ENCODE measurements at regions not wholly inside any gene's neighbourhood (a gene's known extent, or its start where the extent isn't known, plus 50 kb on each side); places are given as distances from the start of the nearest gene placed in this dataset.

DNA sequence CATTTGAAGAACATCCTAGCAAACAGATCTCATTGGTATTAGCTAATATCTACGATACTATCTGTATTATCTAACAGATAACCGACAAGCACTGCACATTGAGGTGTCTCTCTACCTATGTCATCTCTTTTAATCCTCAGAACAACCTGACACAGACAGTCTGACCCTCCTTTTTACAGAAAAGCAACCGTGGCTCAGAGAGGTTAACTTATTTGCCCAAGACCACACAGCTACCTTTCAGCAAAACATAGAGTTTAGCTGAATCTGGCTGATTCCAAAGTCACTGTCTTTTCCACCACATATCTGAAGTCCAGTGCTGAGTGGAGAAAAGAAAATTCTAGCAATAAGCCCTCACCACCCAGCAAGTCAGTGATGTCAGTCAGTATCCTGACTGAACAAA lies 358.7 kb upstream of the JARID2 start:
- Histone ChIP-seq H3K4me1 (peaks cover 0 to 11% (median 3%) of the 10 kb centered on the region in 4 donors), H3K4me3 (no peak overlapping the region), H3K27me3 (no peaks in the 10 kb centered on the region), H3K36me3 (no peaks in the 10 kb centered on the region), H3K9me3 (no peaks in the 10 kb centered on the region), H3K27ac (no peak overlapping the region)
- WGBS, 5 donors = 81 to 92% (median 87%) methylated on average over 3 of the region's 3 CpGs
- intact Hi-C loops (cut with DNase I; ENCODE audit: low total_unique reads) = no loop called here
- TF ChIP-seq EP300 (IDR thresholded peaks at IDR 0.05) (no peak), POLR2AphosphoS5 (IDR thresholded peaks at IDR 0.05) (no peak), POLR2A (IDR thresholded peaks at IDR 0.05) (no peak)
- TF ChIP-seq, protein P1, sequence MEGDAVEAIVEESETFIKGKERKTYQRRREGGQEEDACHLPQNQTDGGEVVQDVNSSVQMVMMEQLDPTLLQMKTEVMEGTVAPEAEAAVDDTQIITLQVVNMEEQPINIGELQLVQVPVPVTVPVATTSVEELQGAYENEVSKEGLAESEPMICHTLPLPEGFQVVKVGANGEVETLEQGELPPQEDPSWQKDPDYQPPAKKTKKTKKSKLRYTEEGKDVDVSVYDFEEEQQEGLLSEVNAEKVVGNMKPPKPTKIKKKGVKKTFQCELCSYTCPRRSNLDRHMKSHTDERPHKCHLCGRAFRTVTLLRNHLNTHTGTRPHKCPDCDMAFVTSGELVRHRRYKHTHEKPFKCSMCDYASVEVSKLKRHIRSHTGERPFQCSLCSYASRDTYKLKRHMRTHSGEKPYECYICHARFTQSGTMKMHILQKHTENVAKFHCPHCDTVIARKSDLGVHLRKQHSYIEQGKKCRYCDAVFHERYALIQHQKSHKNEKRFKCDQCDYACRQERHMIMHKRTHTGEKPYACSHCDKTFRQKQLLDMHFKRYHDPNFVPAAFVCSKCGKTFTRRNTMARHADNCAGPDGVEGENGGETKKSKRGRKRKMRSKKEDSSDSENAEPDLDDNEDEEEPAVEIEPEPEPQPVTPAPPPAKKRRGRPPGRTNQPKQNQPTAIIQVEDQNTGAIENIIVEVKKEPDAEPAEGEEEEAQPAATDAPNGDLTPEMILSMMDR (IDR thresholded peaks at IDR 0.05) = no peak
- no peak for DNase-seq

DNA sequence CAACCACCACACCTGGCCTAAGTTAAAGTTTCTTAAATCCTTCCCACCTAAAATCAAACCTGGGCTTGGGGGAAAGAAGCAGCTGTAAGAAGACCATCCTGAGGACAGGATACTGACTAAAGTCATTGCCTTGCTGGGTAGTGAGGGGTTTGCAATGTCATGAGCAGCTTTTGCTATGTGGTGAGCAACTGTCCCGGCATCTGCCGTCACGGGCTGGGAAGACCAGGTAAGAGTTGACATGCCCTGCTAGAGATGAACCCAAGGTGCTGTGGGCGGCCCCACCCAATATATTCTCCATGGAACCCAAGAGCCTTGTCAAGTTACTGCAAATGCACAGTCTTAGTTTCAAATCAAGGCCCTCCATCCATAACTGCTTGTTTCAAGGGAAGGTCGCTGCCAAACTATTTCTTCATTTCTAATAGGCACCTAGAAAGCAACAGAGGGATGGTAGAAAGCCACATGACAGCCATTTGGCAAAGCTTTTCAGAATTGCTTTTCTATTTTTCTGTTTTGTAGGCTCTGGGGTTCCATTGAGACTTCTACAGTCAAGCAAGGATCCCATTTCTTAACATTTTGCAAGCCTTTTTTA lies 357.8 kb upstream of the JARID2 start:
- no peak for DNase-seq
- TF ChIP-seq, protein P1 (IDR thresholded peaks at IDR 0.05) = no peak
- TF ChIP-seq EP300 (IDR thresholded peaks at IDR 0.05) = no peak
- TF ChIP-seq POLR2AphosphoS5 (IDR thresholded peaks at IDR 0.05) = no peak
- no peak for TF ChIP-seq POLR2A (IDR thresholded peaks at IDR 0.05)
- 94 to 100% (median 97%) methylated on average over 4 to 5 of the region's 5 CpGs for WGBS, 5 donors
- no peak overlapping the region for H3K4me3 ChIP-seq
- H3K4me1 ChIP-seq = peaks cover 0 to 5% (median 0%) of the 10 kb centered on the region in 4 donors
- H3K9me3 ChIP-seq = no peaks in the 10 kb centered on the region
- H3K36me3 ChIP-seq = no peaks in the 10 kb centered on the region
- H3K27me3 ChIP-seq = no peaks in the 10 kb centered on the region
- intact Hi-C loops (cut with DNase I; ENCODE audit: low total_unique reads) = no loop called here
- H3K27ac ChIP-seq = no peak overlapping the region

DNA sequence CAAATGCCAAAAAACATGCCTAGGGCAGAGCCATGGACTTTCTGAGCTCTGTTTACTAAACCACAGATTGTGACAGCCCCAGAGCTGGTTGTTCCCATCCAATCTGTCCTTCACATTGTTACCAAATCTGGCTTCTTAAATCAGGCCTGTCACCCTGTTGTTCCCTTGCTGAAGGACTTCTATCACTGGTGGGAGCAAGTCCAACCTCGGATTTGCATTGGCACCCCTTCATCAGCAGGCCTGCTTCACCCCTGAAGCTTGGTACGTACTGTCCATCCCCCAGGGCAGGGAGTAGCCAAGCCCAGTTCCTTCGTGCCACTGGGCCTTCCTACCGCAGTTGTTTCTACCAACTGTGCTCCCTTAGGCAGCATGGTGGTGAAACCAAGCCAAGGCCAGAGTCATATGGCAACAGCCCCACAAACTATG lies 357.3 kb upstream of the JARID2 start:
- 88 to 95% (median 93%) methylated on average over 4 of the region's 4 CpGs for WGBS, 5 donors
- Histone ChIP-seq H3K4me1 (peaks cover 0 to 5% (median 0%) of the 10 kb centered on the region in 4 donors), H3K27ac (no peak overlapping the region), H3K36me3 (no peaks in the 10 kb centered on the region), H3K9me3 (no peaks in the 10 kb centered on the region), H3K27me3 (no peaks in the 10 kb centered on the region), H3K4me3 (no peak overlapping the region)
- DNase-seq = no peak
- intact Hi-C loops (cut with DNase I; ENCODE audit: low total_unique reads) = no loop called here
- TF ChIP-seq POLR2A (IDR thresholded peaks at IDR 0.05) (no peak), EP300 (IDR thresholded peaks at IDR 0.05) (no peak), POLR2AphosphoS5 (IDR thresholded peaks at IDR 0.05) (no peak)
- TF ChIP-seq, protein P1 (IDR thresholded peaks at IDR 0.05) = no peak

DNA sequence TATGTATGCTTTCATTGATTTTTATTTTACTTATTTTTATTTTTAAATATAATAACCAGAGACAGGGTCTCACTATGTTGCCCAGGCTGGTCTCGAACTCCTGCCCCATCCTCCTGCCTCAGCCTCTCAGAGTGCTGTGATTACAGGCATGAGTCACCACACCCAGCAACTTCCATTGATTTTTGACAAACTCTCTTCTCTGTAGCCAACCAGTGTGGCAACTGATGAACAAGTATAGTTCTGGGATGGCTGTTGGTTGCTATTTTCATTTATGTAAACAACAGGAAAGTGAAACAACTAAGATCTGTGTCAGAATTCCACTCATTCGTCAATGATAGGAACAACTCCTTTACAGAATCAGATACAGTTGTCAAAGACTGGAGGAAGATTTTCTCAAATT lies 356.7 kb upstream of the JARID2 start:
- Histone ChIP-seq H3K36me3 (no peaks in the 10 kb centered on the region), H3K27me3 (no peaks in the 10 kb centered on the region), H3K4me3 (no peak overlapping the region), H3K27ac (no peak overlapping the region), H3K9me3 (no peaks in the 10 kb centered on the region), H3K4me1 (no peaks in the 10 kb centered on the region)
- TF ChIP-seq EP300 (IDR thresholded peaks at IDR 0.05) = no peak
- TF ChIP-seq, protein P1 (IDR thresholded peaks at IDR 0.05) = no peak
- no peak for TF ChIP-seq POLR2AphosphoS5 (IDR thresholded peaks at IDR 0.05)
- no peak for TF ChIP-seq POLR2A (IDR thresholded peaks at IDR 0.05)
- 55 to 67% (median 56%) methylated on average over 2 of the region's 2 CpGs for WGBS, 5 donors
- intact Hi-C loops (cut with DNase I; ENCODE audit: low total_unique reads) = no loop called here
- DNase-seq = no peak
